GM10266 (cell line): ENCODE measurements at regions not wholly inside any gene's neighbourhood (a gene's known extent, or its start where the extent isn't known, plus 50 kb on each side); places are given as distances from the start of the nearest gene placed in this dataset.

ENCODE experiments used
- DNase-seq: peaks from one replicate; pipeline ENCODE4 v3.0.0; 2012; ENCODE audit errors: extremely low spot score
- TF ChIP-seq, protein P1 (sequence below): IDR thresholded peaks from 2 replicates; pipeline ENCODE4 v1.5.1; 2012; ENCODE audit warnings: mild to moderate bottlenecking, low read depth; ENCODE audit not compliant: control insufficient read depth, insufficient read depth; ENCODE audit errors: missing control alignments

DNA sequence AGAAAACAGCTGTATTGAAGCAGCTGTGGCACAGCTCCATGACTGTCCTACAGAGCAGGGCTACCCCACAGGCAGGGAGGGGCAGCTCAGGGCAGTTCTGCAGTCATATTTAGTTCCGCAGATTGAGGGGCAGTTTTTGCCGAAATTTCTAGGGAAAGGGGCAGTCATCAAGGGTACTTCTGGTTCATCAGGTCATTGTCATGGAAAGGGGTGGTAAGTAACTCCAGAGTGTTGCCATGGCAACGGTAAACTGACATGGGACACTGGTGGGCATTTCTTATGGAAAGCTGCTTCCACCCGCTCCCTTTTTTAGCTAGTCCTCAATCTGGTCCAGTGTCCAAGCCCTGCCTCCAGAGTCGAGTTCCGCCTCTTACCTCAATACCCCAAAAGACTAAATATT, 702.8 kb downstream of the LIG4 start:
- no peak for DNase-seq
- TF ChIP-seq, protein P1, sequence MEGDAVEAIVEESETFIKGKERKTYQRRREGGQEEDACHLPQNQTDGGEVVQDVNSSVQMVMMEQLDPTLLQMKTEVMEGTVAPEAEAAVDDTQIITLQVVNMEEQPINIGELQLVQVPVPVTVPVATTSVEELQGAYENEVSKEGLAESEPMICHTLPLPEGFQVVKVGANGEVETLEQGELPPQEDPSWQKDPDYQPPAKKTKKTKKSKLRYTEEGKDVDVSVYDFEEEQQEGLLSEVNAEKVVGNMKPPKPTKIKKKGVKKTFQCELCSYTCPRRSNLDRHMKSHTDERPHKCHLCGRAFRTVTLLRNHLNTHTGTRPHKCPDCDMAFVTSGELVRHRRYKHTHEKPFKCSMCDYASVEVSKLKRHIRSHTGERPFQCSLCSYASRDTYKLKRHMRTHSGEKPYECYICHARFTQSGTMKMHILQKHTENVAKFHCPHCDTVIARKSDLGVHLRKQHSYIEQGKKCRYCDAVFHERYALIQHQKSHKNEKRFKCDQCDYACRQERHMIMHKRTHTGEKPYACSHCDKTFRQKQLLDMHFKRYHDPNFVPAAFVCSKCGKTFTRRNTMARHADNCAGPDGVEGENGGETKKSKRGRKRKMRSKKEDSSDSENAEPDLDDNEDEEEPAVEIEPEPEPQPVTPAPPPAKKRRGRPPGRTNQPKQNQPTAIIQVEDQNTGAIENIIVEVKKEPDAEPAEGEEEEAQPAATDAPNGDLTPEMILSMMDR, result no peak

DNA sequence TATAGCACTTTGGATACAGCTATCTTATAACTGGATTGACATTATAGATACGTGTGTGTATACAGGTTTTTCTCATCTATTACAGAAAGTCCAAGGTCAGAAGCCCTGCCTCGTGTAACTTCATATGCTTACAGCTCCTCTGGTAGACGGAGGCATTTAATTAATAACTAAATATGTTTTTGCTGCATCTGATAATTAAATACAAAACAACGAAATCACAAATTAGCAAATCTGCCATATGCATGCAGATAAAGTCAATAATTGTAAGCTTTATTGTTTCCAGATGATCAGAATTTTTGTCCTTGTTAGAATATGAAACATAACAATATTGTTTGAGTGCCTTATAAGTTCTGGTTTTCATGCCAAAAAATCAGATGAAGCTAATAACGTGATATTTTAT, 717.7 kb downstream of the LIG4 start:
- DNase-seq, result no peak
- TF ChIP-seq, protein P1, result no peak

DNA sequence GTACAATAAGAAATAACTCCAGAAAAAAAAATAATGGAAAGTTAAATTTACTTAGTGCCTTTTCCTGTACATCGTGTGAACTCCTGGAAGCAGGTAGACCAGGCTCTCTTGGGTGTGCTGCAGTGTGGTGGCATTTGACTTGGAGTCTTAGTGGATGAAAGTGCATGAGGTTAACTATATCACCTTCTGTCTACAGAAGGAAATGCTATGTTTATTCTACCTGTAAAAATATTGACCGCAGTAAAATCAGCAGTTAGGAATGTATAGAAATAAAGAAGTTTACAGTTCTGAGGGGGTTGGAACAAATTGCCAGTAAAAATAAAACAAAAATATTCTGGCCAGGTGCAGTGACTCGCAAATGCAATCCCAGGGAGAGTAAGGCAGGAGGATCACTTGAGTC, 722.1 kb downstream of the LIG4 start:
- TF ChIP-seq, protein P1, result no peak
- DNase-seq, result no peak

DNA sequence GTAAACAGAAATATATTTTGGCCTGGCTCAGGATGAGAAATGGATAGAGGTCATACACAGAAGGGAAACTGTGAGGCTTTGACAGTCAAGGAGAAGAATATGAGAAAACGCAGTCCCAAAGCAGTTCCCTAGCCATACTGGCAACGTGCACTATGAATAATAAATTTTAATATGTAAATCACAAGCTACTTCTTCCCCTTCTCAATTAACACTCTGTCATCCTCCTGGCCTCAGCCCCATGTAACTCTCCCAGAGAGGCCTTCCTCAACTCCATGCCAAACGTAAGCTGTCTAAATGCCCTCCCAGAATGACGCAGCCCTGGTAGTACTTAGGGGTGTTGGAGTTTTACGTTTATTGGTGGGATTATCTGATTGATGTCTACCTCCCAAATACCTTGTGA, 732.6 kb downstream of the LIG4 start:
- DNase-seq, result no peak
- TF ChIP-seq, protein P1, result no peak

- TF ChIP-seq, protein P1, result no peak
- DNase-seq, result no peak
Observed at GRCh38 chr13:107480130-107480529, 735.2 kb downstream of the LIG4 start.

DNA sequence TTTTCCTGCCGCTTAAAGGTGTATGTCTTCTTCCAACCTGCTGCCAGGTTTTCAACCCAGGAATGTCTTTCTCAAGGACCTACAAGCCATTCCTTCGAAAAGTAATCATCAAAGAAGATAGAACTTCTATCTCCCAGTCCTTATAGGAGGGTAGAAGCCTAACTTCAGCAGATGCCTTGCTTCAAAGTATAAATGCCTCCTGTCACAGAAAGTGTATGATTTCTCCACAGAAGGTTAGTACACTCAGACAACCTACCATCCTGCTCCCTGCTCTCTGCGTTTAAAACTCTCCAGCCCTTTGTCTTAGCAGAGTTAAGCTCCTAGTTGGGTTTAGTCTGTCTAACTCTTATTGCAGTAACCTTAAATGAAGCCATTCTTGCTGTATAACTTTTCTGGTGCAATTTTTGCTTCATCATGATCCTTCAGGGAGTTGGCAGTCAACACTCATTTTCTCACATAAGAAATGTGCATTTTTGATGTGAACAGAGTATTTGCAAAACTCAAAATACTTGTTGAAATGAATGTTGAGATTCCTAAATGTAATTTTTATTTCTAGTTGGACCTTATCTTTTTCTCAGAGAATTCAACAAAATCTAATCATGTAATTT, 737.5 kb downstream of the LIG4 start:
- no peak for DNase-seq
- TF ChIP-seq, protein P1, result no peak

GRCh38 chr13:107475753-107476453, 739.4 kb downstream of the LIG4 start:
- TF ChIP-seq, protein P1, result no peak

More at GRCh38 chr13:107475753-107476453, 739.4 kb downstream of the LIG4 start:
- no peak for DNase-seq
